Trophoblast cell (in vitro differentiated cells and primary cell): ENCODE measurements at regions not wholly inside any gene's neighbourhood (a gene's known extent, or its start where the extent isn't known, plus 50 kb on each side); places are given as distances from the start of the nearest gene placed in this dataset.

ENCODE experiments used
- DNase-seq, 2 donors: peaks; one replicate each; pipeline ENCODE4 v3.0.0-alpha.2; 2016
- H2AFZ ChIP-seq: 2 replicates; pipeline ENCODE4 v1.6.1; 2013; ENCODE audit warnings: low read length, moderate library complexity, mild to moderate bottlenecking; ENCODE audit not compliant: insufficient read depth, poor library complexity
- H2AK5ac ChIP-seq: 2 replicates; pipeline ENCODE4 v1.6.1; 2013; ENCODE audit warnings: mild to moderate bottlenecking, low read length
- H2BK120ac ChIP-seq: 2 replicates; pipeline ENCODE4 v1.6.1; 2013; ENCODE audit warnings: low read length, mild to moderate bottlenecking, moderate library complexity; ENCODE audit not compliant: insufficient read depth, poor library complexity
- H2BK12ac ChIP-seq: 2 replicates; pipeline ENCODE4 v1.6.1; 2013; ENCODE audit warnings: mild to moderate bottlenecking, low read length, moderate library complexity
- H2BK5ac ChIP-seq: 2 replicates; pipeline ENCODE4 v1.6.1; 2013; ENCODE audit warnings: low read length, low read depth, moderate library complexity, mild to moderate bottlenecking; ENCODE audit not compliant: poor library complexity
- H3K14ac ChIP-seq: 2 replicates; pipeline ENCODE4 v1.6.1; 2013; ENCODE audit warnings: mild to moderate bottlenecking, low read length
- H3K18ac ChIP-seq: 2 replicates; pipeline ENCODE4 v1.6.1; 2013; ENCODE audit warnings: mild to moderate bottlenecking, low read length
- H3K23ac ChIP-seq: 2 replicates; pipeline ENCODE4 v1.6.1; 2013; ENCODE audit warnings: low read length
- H3K27ac ChIP-seq: 2 replicates; pipeline ENCODE4 v1.5.1; 2013; ENCODE audit warnings: low read depth, mild to moderate bottlenecking, inconsistent platforms, low read length, moderate library complexity
- H3K27me3 ChIP-seq: 2 replicates; pipeline ENCODE4 v1.6.1; 2013; ENCODE audit warnings: inconsistent platforms, mild to moderate bottlenecking, low read length, moderate library complexity; ENCODE audit not compliant: insufficient read depth
- H3K36me3 ChIP-seq, 2 experiments: 1 replicate in 1 of 2; 2 replicates in 1 of 2; pipeline ENCODE4 v1.6.1; 2013; ENCODE audit warnings: low read length in 2 of 2, mild to moderate bottlenecking in 2 of 2, moderate library complexity in 1 of 2; ENCODE audit not compliant: insufficient read depth in 2 of 2, control insufficient read depth in 1 of 2
- H3K4ac ChIP-seq: 2 replicates; pipeline ENCODE4 v1.6.1; 2013; ENCODE audit warnings: low read depth, mild to moderate bottlenecking, low read length, moderate library complexity
- H3K4me1 ChIP-seq, 2 experiments: 1 replicate in 1 of 2; 2 replicates in 1 of 2; pipeline ENCODE4 v1.6.1; 2013; ENCODE audit warnings: low read length in 2 of 2, mild to moderate bottlenecking in 2 of 2, moderate library complexity in 1 of 2; ENCODE audit not compliant: insufficient read depth in 2 of 2, control insufficient read depth in 1 of 2
- H3K4me2 ChIP-seq: 2 replicates; pipeline ENCODE4 v1.6.1; 2013; ENCODE audit warnings: inconsistent platforms, mild to moderate bottlenecking, low read length, moderate library complexity
- H3K4me3 ChIP-seq: 2 replicates; pipeline ENCODE4 v1.5.1; 2013; ENCODE audit warnings: mild to moderate bottlenecking, low read depth, low read length, inconsistent platforms
- H3K79me1 ChIP-seq: one replicate; pipeline ENCODE4 v1.6.1; 2013; ENCODE audit warnings: low read length
- H3K79me2 ChIP-seq: 2 replicates; pipeline ENCODE4 v1.6.1; 2013; ENCODE audit warnings: low read length, mild to moderate bottlenecking; ENCODE audit not compliant: control insufficient read depth, insufficient read depth, poor library complexity
- H3K9ac ChIP-seq: 2 replicates; pipeline ENCODE4 v1.6.1; 2013; ENCODE audit warnings: mild to moderate bottlenecking, low read length
- H3K9me3 ChIP-seq: 2 replicates; pipeline ENCODE4 v1.6.1; 2013; ENCODE audit warnings: low read depth, mild to moderate bottlenecking, control low read depth, inconsistent platforms, low read length; ENCODE audit not compliant: insufficient read depth
- H4K12ac ChIP-seq: 2 replicates; pipeline ENCODE4 v1.6.1; 2013; ENCODE audit warnings: low read depth, mild to moderate bottlenecking, low read length, moderate library complexity
- H4K8ac ChIP-seq: 2 replicates; pipeline ENCODE4 v1.6.1; 2013; ENCODE audit warnings: low read depth, mild to moderate bottlenecking, low read length, moderate library complexity
- H4K91ac ChIP-seq: one replicate; pipeline ENCODE4 v1.6.1; 2013; ENCODE audit warnings: low read depth, mild to moderate bottlenecking, low read length, moderate library complexity
- WGBS: extraction: QIAGEN DNeasy Blood & Tissue Kit; methylation state at CpG from one replicate; pipeline ENCODE4 v1.1.7; 2013; ENCODE audit warnings: missing lambda C conversion rate; ENCODE audit not compliant: insufficient read length, insufficient coverage; ENCODE audit errors: extremely low coverage; 5-methylcytosine and 5-hydroxymethylcytosine counted together

- H2BK5ac ChIP-seq = no peak overlapping the region
- no peak overlapping the region for H3K23ac ChIP-seq
- no peaks in the 10 kb centered on the region for H3K9me3 ChIP-seq
- no peak overlapping the region for H3K9ac ChIP-seq
- peaks cover 0 to 3% of the 10 kb centered on the region in 2 experiments for H3K4me1 ChIP-seq
- no peak overlapping the region for H3K4ac ChIP-seq
- H4K12ac ChIP-seq = no peak overlapping the region
- peak overlapping the region; percentile 61 for H2AK5ac ChIP-seq
- WGBS = no CpG with 5 or more reads among the region's 9 CpGs
- peaks cover 7% of the 10 kb centered on the region for H3K79me1 ChIP-seq
- H4K91ac ChIP-seq = peak overlapping the region; percentile 25
- no peak overlapping the region for H3K27ac ChIP-seq
- H3K36me3 ChIP-seq = no peaks in the 10 kb centered on the region
- no peaks in the 10 kb centered on the region for H3K27me3 ChIP-seq
- H4K8ac ChIP-seq = no peak overlapping the region
- H2AFZ ChIP-seq = no peak overlapping the region
- H2BK120ac ChIP-seq = no peak overlapping the region
- no peak overlapping the region for H3K18ac ChIP-seq
- no peak overlapping the region for H3K4me3 ChIP-seq
- no peak for DNase-seq
- peak overlapping the region; percentile 6 for H2BK12ac ChIP-seq
- H3K4me2 ChIP-seq = no peak overlapping the region
- H3K14ac ChIP-seq = no peak overlapping the region
- no peaks in the 10 kb centered on the region for H3K79me2 ChIP-seq
Measured at GRCh38 chr6:86477500-86478148, 459.7 kb upstream of the HTR1E start.

GRCh38 chr6:86476311-86476710 is 461.0 kb upstream of the HTR1E start:
- Histone ChIP-seq H2BK120ac (no peak overlapping the region), H3K4me3 (no peak overlapping the region)
- WGBS = no CpG with 5 or more reads among the region's 4 CpGs

DNA sequence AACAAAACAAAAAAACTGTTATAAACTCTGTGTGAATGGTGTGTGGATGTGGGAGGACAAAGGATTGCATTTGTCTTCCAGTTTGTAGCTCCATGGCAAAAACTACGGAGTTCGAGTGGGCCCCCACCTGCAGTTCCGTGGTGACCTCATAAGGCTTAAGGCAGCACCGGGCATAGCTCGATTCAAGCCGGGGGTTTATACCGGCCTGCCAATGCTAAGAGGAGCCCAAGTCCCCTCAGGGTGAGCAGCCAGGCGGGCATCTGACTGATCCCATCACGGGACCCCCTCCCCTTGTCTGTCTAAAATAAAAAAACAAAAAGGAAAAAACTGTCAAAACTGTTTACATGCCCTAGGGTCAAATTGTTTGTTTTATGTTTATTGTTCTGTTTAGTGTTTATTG is 463.2 kb upstream of the HTR1E start:
- DNase-seq = peak; percentile 9 to 48
- H3K79me2 ChIP-seq = no peaks in the 10 kb centered on the region
- H2BK120ac ChIP-seq = no peak overlapping the region
- peaks cover 7% of the 10 kb centered on the region for H3K79me1 ChIP-seq
- no peak overlapping the region for H2AFZ ChIP-seq
- no peak overlapping the region for H2BK12ac ChIP-seq
- no peak overlapping the region for H4K8ac ChIP-seq
- H3K14ac ChIP-seq = no peak overlapping the region
- H3K4me3 ChIP-seq = no peak overlapping the region
- H3K4me2 ChIP-seq = no peak overlapping the region
- H3K4ac ChIP-seq = no peak overlapping the region
- H2BK5ac ChIP-seq = no peak overlapping the region
- no peak overlapping the region for H2AK5ac ChIP-seq
- H3K4me1 ChIP-seq = peaks cover 0 to 3% of the 10 kb centered on the region in 2 experiments
- peak overlapping the region; percentile 35 for H4K91ac ChIP-seq
- H3K9ac ChIP-seq = no peak overlapping the region
- H3K23ac ChIP-seq = no peak overlapping the region
- H3K27me3 ChIP-seq = no peaks in the 10 kb centered on the region
- no peak overlapping the region for H4K12ac ChIP-seq
- no peak overlapping the region for H3K18ac ChIP-seq
- no peak overlapping the region for H3K27ac ChIP-seq
- H3K9me3 ChIP-seq = no peaks in the 10 kb centered on the region
- WGBS = no CpG with 5 or more reads among the region's 9 CpGs
- H3K36me3 ChIP-seq = no peaks in the 10 kb centered on the region

More at GRCh38 chr6:86476311-86476710, 461.0 kb upstream of the HTR1E start:
- Histone ChIP-seq H3K36me3 (no peaks in the 10 kb centered on the region), H3K79me1 (peaks cover 7% of the 10 kb centered on the region), H4K12ac (no peak overlapping the region), H3K4ac (no peak overlapping the region), H2BK5ac (no peak overlapping the region), H2AK5ac (no peak overlapping the region), H3K14ac (no peak overlapping the region), H3K27me3 (no peaks in the 10 kb centered on the region), H2AFZ (no peak overlapping the region), H3K23ac (no peak overlapping the region), H3K4me2 (no peak overlapping the region), H2BK12ac (no peak overlapping the region), H3K79me2 (no peaks in the 10 kb centered on the region), H3K18ac (no peak overlapping the region), H3K4me1 (peaks cover 0 to 3% of the 10 kb centered on the region in 2 experiments), H3K9ac (no peak overlapping the region), H4K91ac (no peak overlapping the region), H3K27ac (peak overlapping the region; percentile 12), H3K9me3 (no peaks in the 10 kb centered on the region), H4K8ac (no peak overlapping the region)
- no peak for DNase-seq

DNA sequence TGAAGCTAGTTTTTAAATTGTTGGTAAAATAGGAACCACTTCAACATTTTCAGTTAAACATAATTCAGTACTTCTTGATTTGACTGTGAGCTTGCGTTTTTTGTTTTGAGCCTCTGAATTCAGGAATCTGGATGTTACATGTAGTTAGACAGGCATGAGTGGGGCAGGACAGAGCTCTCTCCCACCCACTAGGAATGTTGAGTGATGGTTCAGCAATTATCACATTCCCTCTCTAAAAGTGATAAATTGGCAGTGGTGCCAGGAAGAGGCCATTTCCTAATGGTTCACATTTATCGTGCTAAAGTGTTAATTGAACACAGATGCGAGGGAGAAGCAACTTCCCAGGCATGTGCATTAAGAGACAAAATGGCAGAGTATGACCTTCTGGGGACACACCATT is 465.5 kb upstream of the HTR1E start:
- no peak overlapping the region for H2BK5ac ChIP-seq
- no peak overlapping the region for H3K18ac ChIP-seq
- peaks cover 0 to 2% of the 10 kb centered on the region in 2 experiments for H3K4me1 ChIP-seq
- no peak overlapping the region for H3K23ac ChIP-seq
- H3K79me1 ChIP-seq = peaks cover 7% of the 10 kb centered on the region
- no peak overlapping the region for H3K4ac ChIP-seq
- H3K14ac ChIP-seq = no peak overlapping the region
- H3K36me3 ChIP-seq = no peaks in the 10 kb centered on the region
- no peaks in the 10 kb centered on the region for H3K79me2 ChIP-seq
- no peak overlapping the region for H3K27ac ChIP-seq
- no peaks in the 10 kb centered on the region for H3K9me3 ChIP-seq
- H2BK120ac ChIP-seq = no peak overlapping the region
- no peak for DNase-seq
- H2AFZ ChIP-seq = no peak overlapping the region
- peak overlapping the region; percentile 30 for H2BK12ac ChIP-seq
- H3K4me2 ChIP-seq = no peak overlapping the region
- H4K8ac ChIP-seq = no peak overlapping the region
- no CpG with 5 or more reads among the region's 3 CpGs for WGBS
- H3K27me3 ChIP-seq = no peaks in the 10 kb centered on the region
- H4K91ac ChIP-seq = no peak overlapping the region
- no peak overlapping the region for H4K12ac ChIP-seq
- H2AK5ac ChIP-seq = no peak overlapping the region
- no peak overlapping the region for H3K9ac ChIP-seq
- H3K4me3 ChIP-seq = no peak overlapping the region
